OCI-LY1 (cell line): ENCODE measurements at regions not wholly inside any gene's neighbourhood (a gene's known extent, or its start where the extent isn't known, plus 50 kb on each side); places are given as distances from the start of the nearest gene placed in this dataset.

Experiments
- H2AFZ ChIP-seq: fragments of 200-600 bp; sonication (generic), shearing (Covaris generic); 2 replicates; pipeline ENCODE4 v1.6.0; 2014; ENCODE audit warnings: antibody characterized with exemption, mild to moderate bottlenecking, low read length
- H3F3A ChIP-seq: fragments of 200-600 bp; sonication (generic), shearing (Covaris generic); 2 replicates; pipeline ENCODE4 v1.6.0; 2014; ENCODE audit warnings: mild to moderate bottlenecking, antibody characterized with exemption, low read length, moderate library complexity; ENCODE audit not compliant: insufficient read depth
- H3K27ac ChIP-seq: fragments of 200-600 bp; sonication (generic); 2 replicates; pipeline ENCODE4 v1.5.1; 2014; ENCODE audit warnings: low read length, mixed run types, mild to moderate bottlenecking, low read depth; ENCODE audit not compliant: poor library complexity, severe bottlenecking
- H3K27me3 ChIP-seq: fragments of 200-600 bp; sonication (generic); 2 replicates; pipeline ENCODE4 v1.6.0; 2014; ENCODE audit warnings: antibody characterized with exemption, mild to moderate bottlenecking, low read length, moderate library complexity; ENCODE audit not compliant: insufficient read depth
- H3K36me3 ChIP-seq: fragments of 200-600 bp; sonication (generic); 2 replicates; pipeline ENCODE4 v1.6.1; 2014; ENCODE audit warnings: mild to moderate bottlenecking, antibody characterized with exemption, low read length, moderate library complexity, mixed read lengths; ENCODE audit not compliant: insufficient read depth
- H3K4me1 ChIP-seq: fragments of 200-600 bp; sonication (generic); 2 replicates; pipeline ENCODE4 v1.5.1; 2014; ENCODE audit warnings: mild to moderate bottlenecking, low read length, moderate library complexity; ENCODE audit not compliant: insufficient read depth, severe bottlenecking
- H3K4me2 ChIP-seq: fragments of 200-600 bp; sonication (generic), shearing (Covaris generic); 2 replicates; pipeline ENCODE4 v1.6.1; 2014; ENCODE audit warnings: low read length
- H3K4me3 ChIP-seq: fragments of 200-600 bp; sonication (generic); 2 replicates; pipeline ENCODE4 v1.5.1; 2014; ENCODE audit warnings: low read length, low read depth, mild to moderate bottlenecking, mixed read lengths; ENCODE audit not compliant: poor library complexity, severe bottlenecking
- H3K79me2 ChIP-seq: fragments of 200-600 bp; shearing (Covaris generic); 2 replicates; pipeline ENCODE4 v1.6.1; 2016; ENCODE audit warnings: mixed run types, low read length, mixed read lengths; ENCODE audit not compliant: insufficient read depth
- H3K9ac ChIP-seq: fragments of 200-600 bp; sonication (generic), shearing (Covaris generic); 2 replicates; pipeline ENCODE4 v1.6.1; 2014; ENCODE audit warnings: mild to moderate bottlenecking, low read length, mixed read lengths
- H3K9me2 ChIP-seq: fragments of 200-600 bp; sonication (generic), shearing (Covaris generic); 2 replicates; pipeline ENCODE4 v1.6.1; 2014; ENCODE audit warnings: low read depth, mild to moderate bottlenecking, low read length, mixed read lengths
- H3K9me3 ChIP-seq: fragments of 200-600 bp; shearing (Covaris generic); 2 replicates; pipeline ENCODE4 v1.6.1; 2014; ENCODE audit warnings: low read length, mixed read lengths
- H4K20me1 ChIP-seq: fragments of 200-600 bp; sonication (generic), shearing (Covaris generic); 2 replicates; pipeline ENCODE4 v1.6.0; 2016; ENCODE audit warnings: mild to moderate bottlenecking, low read length; ENCODE audit not compliant: insufficient read depth
- CTCF ChIP-seq: fragments of 200-600 bp; sonication (generic), shearing (Covaris generic); IDR thresholded peaks from 2 replicates; pipeline ENCODE4 v1.5.1; 2017; ENCODE audit warnings: mild to moderate bottlenecking, antibody characterized with exemption, low read length, moderate library complexity, mixed read lengths
- EZH2 ChIP-seq: fragments of 200-600 bp; sonication (generic), shearing (Covaris generic); IDR thresholded peaks from 2 replicates; pipeline ENCODE4 v1.8.0; 2017; ENCODE audit warnings: borderline replicate concordance, mixed run types, mild to moderate bottlenecking, antibody characterized with exemption, low read length, moderate library complexity, mixed read lengths

GRCh38 chr4:66963084-66963483 lies 582.2 kb downstream of the CENPC start:
- Histone ChIP-seq H3K27me3 (no peaks in the 10 kb centered on the region), H3K9ac (no peak overlapping the region), H4K20me1 (no peaks in the 10 kb centered on the region), H3K27ac (no peak overlapping the region), H3F3A (no peaks in the 10 kb centered on the region), H3K9me3 (no peaks in the 10 kb centered on the region), H3K4me3 (no peak overlapping the region), H3K36me3 (no peaks in the 10 kb centered on the region), H3K9me2 (no peaks in the 10 kb centered on the region), H3K4me2 (no peak overlapping the region), H3K4me1 (no peaks in the 10 kb centered on the region), H2AFZ (no peak overlapping the region), H3K79me2 (no peaks in the 10 kb centered on the region)
- TF ChIP-seq CTCF = no peak
- no peak for TF ChIP-seq EZH2

GRCh38 chr4:66959207-66959606 lies 586.1 kb downstream of the CENPC start:
- Histone ChIP-seq H3K9me2 (no peaks in the 10 kb centered on the region), H3K36me3 (no peaks in the 10 kb centered on the region), H3K79me2 (no peaks in the 10 kb centered on the region), H3K4me3 (no peak overlapping the region), H3K9ac (no peak overlapping the region), H2AFZ (no peak overlapping the region), H3F3A (no peaks in the 10 kb centered on the region), H3K9me3 (no peaks in the 10 kb centered on the region), H3K4me1 (no peaks in the 10 kb centered on the region), H3K4me2 (no peak overlapping the region), H4K20me1 (no peaks in the 10 kb centered on the region), H3K27ac (no peak overlapping the region), H3K27me3 (no peaks in the 10 kb centered on the region)
- no peak for TF ChIP-seq CTCF
- no peak for TF ChIP-seq EZH2

GRCh38 chr4:66956852-66957251 lies 588.5 kb downstream of the CENPC start:
- Histone ChIP-seq H3F3A (no peaks in the 10 kb centered on the region), H3K27me3 (no peaks in the 10 kb centered on the region), H3K4me1 (no peaks in the 10 kb centered on the region), H2AFZ (no peak overlapping the region), H3K79me2 (no peaks in the 10 kb centered on the region), H3K27ac (no peak overlapping the region), H3K9me3 (no peaks in the 10 kb centered on the region), H3K9ac (no peak overlapping the region), H3K4me3 (no peak overlapping the region), H3K36me3 (no peaks in the 10 kb centered on the region), H3K4me2 (no peak overlapping the region), H4K20me1 (no peaks in the 10 kb centered on the region), H3K9me2 (no peaks in the 10 kb centered on the region)
- no peak for TF ChIP-seq CTCF
- no peak for TF ChIP-seq EZH2
